ENCODE measurements at regions not wholly inside any gene's neighbourhood (a gene's known extent, or its start where the extent isn't known, plus 50 kb on each side); places are given as distances from the start of the nearest gene placed in this dataset.

- no peaks in the 10 kb centered on the region for H3K36me3 ChIP-seq (ENCODE audit: insufficient read depth, low read length)
- no peaks in the 10 kb centered on the region for H4K20me1 ChIP-seq (ENCODE audit: insufficient read depth, low read length)
- no peaks in the 10 kb centered on the region for H3K9me2 ChIP-seq (ENCODE audit: low read depth, low read length)
- H3K27ac ChIP-seq (ENCODE audit: low read depth, low read length, poor library complexity, severe bottlenecking) = no peak overlapping the region
- no peaks in the 10 kb centered on the region for H3K9me3 ChIP-seq (ENCODE audit: low read length)
- H3K27me3 ChIP-seq (ENCODE audit: insufficient read depth, low read length) = no peaks in the 10 kb centered on the region
- H3K4me3 ChIP-seq (ENCODE audit: low read depth, low read length, poor library complexity, severe bottlenecking) = no peak overlapping the region
- H3K4me1 ChIP-seq (ENCODE audit: insufficient read depth, low read length, severe bottlenecking) = no peaks in the 10 kb centered on the region
- H3F3A ChIP-seq (ENCODE audit: insufficient read depth, low read length) = no peaks in the 10 kb centered on the region
- H3K9ac ChIP-seq (ENCODE audit: low read length) = no peak overlapping the region
- H2AFZ ChIP-seq (ENCODE audit: low read length) = no peak overlapping the region
- no peaks in the 10 kb centered on the region for H3K79me2 ChIP-seq (ENCODE audit: insufficient read depth, low read length)
- TF ChIP-seq EZH2 (IDR thresholded peaks at IDR 0.05; ENCODE audit: borderline replicate concordance, low read length) (no peak), CTCF (IDR thresholded peaks at IDR 0.05; ENCODE audit: low read length) (no peak)
- H3K4me2 ChIP-seq (ENCODE audit: low read length) = no peak overlapping the region
Measured at GRCh38 chr5:158209219-158209908, 350.4 kb upstream of the CLINT1 start.

- H3K9me2 ChIP-seq (ENCODE audit: low read depth, low read length) = no peaks in the 10 kb centered on the region
- H3K79me2 ChIP-seq (ENCODE audit: insufficient read depth, low read length) = no peaks in the 10 kb centered on the region
- no peak overlapping the region for H3K4me3 ChIP-seq (ENCODE audit: low read depth, low read length, poor library complexity, severe bottlenecking)
- no peaks in the 10 kb centered on the region for H3K36me3 ChIP-seq (ENCODE audit: insufficient read depth, low read length)
- H3K27me3 ChIP-seq (ENCODE audit: insufficient read depth, low read length) = no peaks in the 10 kb centered on the region
- no peak overlapping the region for H3K27ac ChIP-seq (ENCODE audit: low read depth, low read length, poor library complexity, severe bottlenecking)
- no peak overlapping the region for H3K4me2 ChIP-seq (ENCODE audit: low read length)
- H3K4me1 ChIP-seq (ENCODE audit: insufficient read depth, low read length, severe bottlenecking) = no peaks in the 10 kb centered on the region
- H3K9ac ChIP-seq (ENCODE audit: low read length) = no peak overlapping the region
- H3F3A ChIP-seq (ENCODE audit: insufficient read depth, low read length) = no peaks in the 10 kb centered on the region
- no peak overlapping the region for H2AFZ ChIP-seq (ENCODE audit: low read length)
- no peak for TF ChIP-seq CTCF (IDR thresholded peaks at IDR 0.05; ENCODE audit: low read length)
- TF ChIP-seq EZH2 (IDR thresholded peaks at IDR 0.05; ENCODE audit: borderline replicate concordance, low read length) = no peak
- no peaks in the 10 kb centered on the region for H3K9me3 ChIP-seq (ENCODE audit: low read length)
- H4K20me1 ChIP-seq (ENCODE audit: insufficient read depth, low read length) = no peaks in the 10 kb centered on the region
Measured at GRCh38 chr5:158207733-158208132, 348.8 kb upstream of the CLINT1 start.

GRCh38 chr5:158205992-158206391, 347.0 kb upstream of the CLINT1 start:
- no peak overlapping the region for H3K4me2 ChIP-seq (ENCODE audit: low read length)
- H3K9me2 ChIP-seq (ENCODE audit: low read depth, low read length) = no peaks in the 10 kb centered on the region
- no peak overlapping the region for H3K4me3 ChIP-seq (ENCODE audit: low read depth, low read length, poor library complexity, severe bottlenecking)

More at GRCh38 chr5:158205992-158206391, 347.0 kb upstream of the CLINT1 start:
- H3K36me3 ChIP-seq (ENCODE audit: insufficient read depth, low read length) = no peaks in the 10 kb centered on the region
- TF ChIP-seq CTCF (IDR thresholded peaks at IDR 0.05; ENCODE audit: low read length) (no peak), EZH2 (IDR thresholded peaks at IDR 0.05; ENCODE audit: borderline replicate concordance, low read length) (no peak)
- no peak overlapping the region for H3K9ac ChIP-seq (ENCODE audit: low read length)
- no peaks in the 10 kb centered on the region for H3K9me3 ChIP-seq (ENCODE audit: low read length)
- H3F3A ChIP-seq (ENCODE audit: insufficient read depth, low read length) = no peaks in the 10 kb centered on the region
- H3K4me1 ChIP-seq (ENCODE audit: insufficient read depth, low read length, severe bottlenecking) = no peaks in the 10 kb centered on the region
- H3K27me3 ChIP-seq (ENCODE audit: insufficient read depth, low read length) = no peaks in the 10 kb centered on the region
- H2AFZ ChIP-seq (ENCODE audit: low read length) = no peak overlapping the region
- no peaks in the 10 kb centered on the region for H4K20me1 ChIP-seq (ENCODE audit: insufficient read depth, low read length)
- H3K27ac ChIP-seq (ENCODE audit: low read depth, low read length, poor library complexity, severe bottlenecking) = no peak overlapping the region
- no peaks in the 10 kb centered on the region for H3K79me2 ChIP-seq (ENCODE audit: insufficient read depth, low read length)
